Lower leg skin (tissue), 3 donors: ENCODE measurements at regions not wholly inside any gene's neighbourhood (a gene's known extent, or its start where the extent isn't known, plus 50 kb on each side); places are given as distances from the start of the nearest gene placed in this dataset.
"Not testable (repeated sequence)": the region's sequence is repeated elsewhere in the genome, so short reads cannot be mapped to it uniquely, and the experiment has no call there.

Source experiments
- CTCF ChIP-seq, 3 donors: fragments of 450-650 bp; IDR thresholded peaks; one replicate each; pipeline ENCODE4 v1.5.1; 2016; ENCODE audit warnings: antibody characterized with exemption in 3 of 3, mild to moderate bottlenecking in 3 of 3, moderate library complexity in 2 of 3
- POLR2A ChIP-seq, 2 donors: fragments of 450-650 bp; IDR thresholded peaks; one replicate each; pipeline ENCODE4 v1.6.1; 2016 to 2017; ENCODE audit warnings: antibody characterized with exemption in 2 of 2, mild to moderate bottlenecking in 1 of 2, moderate library complexity in 1 of 2

GRCh38 chr22:21187841-21188240, 142.1 kb downstream of the LRRC74B start:
- not testable (repeated sequence) for TF ChIP-seq CTCF, POLR2A (IDR thresholded peaks at IDR 0.05)
